Suppressor macrophage treated with lipopolysaccharide for 4 hours (primary cell): ENCODE measurements at regions not wholly inside any gene's neighbourhood (a gene's known extent, or its start where the extent isn't known, plus 50 kb on each side); places are given as distances from the start of the nearest gene placed in this dataset.

Experiments used
- DNase-seq: peaks from one replicate; pipeline ENCODE4 v3.0.0-alpha.2; 2020

DNA sequence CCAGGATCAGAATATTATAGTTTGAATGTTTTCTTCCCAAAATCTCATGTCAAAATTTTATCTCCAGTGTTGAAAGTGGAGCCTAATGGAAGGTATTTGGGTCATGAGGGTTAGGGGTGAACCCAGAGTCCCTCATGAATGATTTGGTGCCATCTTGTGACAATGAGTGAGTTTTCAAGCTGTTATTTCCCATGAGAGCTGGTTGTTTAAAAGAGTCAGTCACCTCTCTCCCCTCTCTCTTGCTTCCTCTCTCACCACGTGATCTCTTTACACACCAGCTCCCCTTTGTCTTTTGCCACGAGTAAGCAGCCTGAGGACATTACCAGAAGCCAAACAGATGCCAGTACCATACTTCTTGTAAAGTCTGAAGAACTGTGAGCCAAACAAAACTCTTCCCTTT, 561.6 kb downstream of the RERGL start:
- no peak for DNase-seq

DNA sequence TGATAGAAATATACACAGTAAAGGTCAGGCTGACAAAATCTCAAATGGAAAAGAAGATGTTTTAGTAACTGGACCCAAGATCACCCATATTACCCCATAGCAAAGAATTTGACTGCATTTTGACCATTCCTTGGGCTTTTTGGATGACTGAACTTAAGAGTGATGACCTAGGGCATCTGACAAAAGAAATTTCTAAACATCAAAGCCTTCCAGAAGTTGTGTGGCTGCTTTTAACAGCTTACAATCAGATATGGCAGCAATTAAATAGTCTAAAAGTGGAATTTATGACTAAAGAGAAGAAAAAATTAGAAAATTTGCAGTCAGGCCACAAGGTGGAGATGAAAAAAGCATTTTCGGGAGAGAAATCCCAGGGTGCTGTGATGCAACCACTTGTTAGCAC, 563.0 kb downstream of the RERGL start:
- no peak for DNase-seq

DNA sequence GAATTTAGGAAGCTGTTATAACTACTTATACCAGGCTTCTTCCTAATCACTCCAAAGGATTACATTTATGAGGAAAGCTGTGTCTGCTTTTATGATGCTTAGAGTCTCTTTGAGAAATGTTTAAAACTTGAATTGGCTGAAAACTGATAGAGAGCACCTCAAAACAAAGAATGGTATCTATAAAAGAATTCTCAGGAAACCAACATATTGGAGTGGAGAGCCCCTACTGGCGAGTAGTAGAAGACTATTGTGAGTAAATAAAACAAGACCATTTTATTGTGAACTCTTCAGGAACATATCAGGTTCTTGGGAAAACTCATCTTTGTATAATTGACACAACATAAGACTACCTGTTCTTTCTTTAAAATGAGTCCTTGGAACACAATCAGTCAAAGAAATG, 578.6 kb downstream of the RERGL start:
- no peak for DNase-seq

DNA sequence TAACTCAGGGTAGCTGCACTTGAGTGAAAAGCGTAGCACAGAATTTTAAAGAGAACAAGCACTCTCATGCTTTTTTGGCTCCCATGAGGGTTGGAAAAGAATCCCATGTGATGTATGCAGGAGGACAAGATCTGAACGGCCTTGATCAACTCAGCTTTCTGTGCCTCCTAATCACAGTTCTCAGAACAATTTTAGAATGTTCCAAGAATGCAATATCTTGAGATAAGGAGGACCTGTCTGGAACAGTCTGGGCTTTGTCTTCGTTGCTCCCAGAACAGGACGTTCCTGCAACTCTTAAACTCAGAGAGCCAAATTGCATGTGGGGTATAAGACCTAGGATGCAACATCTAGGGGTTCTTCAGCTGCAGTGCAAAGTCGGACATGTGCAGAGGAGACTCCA, 582.7 kb downstream of the RERGL start:
- DNase-seq: no peak

DNA sequence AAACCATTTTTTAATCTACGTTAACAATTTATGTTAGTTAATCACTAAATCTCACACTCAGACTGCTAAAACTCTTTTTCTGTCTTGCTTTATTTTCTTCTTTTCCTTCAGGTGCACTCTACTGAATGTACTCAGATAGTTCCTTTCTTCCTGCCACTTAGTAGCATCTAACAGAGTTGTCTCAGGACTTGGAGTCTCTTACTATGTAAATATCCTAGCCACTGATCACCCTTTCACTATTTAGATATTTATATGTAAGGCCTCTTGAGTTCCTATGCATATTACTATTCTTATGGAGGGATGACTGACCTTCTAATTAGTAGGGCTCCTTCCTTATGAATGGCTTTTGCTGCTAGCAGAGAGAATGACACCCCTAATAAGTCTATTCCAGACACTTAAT, 586.3 kb downstream of the RERGL start:
- DNase-seq: no peak

DNA sequence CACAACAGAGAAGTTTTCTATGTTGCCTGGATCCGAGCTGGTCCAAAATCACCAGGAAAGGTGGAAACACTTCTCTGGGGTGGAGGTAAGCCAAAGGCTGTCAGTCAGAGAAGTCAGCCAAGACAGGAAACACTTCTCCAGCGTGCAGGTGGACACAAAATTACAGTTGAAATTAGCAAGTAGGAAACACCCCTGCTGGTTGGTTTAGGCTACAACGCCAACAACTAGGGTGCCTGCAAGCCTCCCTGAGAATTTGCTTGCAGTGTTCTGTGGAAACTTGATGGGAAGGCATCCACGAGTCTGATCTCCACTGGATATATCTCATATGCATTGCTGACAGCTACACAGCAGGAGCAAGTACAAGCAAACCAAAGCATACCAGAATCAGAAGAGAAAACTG, 600.5 kb downstream of the RERGL start:
- DNase-seq: no peak

DNA sequence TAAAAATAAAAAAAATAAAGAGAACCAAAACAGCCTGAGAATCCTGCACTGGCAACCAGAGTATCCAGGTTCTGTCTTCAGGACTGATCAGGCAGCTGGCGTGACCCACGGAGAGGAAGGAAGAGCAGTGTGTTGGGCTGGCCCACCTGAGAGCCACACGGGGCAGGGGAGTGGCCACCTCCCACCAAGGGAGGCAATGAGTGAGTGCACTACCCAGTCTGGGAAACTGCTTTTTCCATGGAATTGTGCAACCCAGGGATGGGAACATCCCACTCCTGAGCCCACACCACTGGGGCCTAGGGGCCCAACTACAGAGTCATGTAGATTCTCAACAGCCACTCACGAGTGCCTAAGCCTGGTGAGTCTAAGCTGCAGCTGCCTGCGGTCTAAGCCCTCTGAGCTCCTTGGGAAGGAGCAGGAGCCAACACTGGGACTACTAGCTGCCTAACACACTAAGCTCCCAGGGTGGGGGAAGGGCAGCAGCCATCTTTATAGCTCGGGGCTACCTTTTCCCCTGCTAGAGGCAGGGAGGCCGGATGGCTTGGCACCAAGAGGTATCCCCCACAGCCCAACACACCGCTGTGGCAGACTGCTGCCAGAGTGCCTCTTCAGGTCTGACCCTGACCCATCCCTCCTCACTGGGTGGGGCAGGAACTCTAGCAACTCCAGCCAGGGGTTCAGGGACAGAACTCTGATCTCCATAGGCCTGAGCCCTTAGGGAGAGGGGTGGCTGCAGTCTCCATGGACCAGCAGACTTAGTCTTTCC, 610.9 kb downstream of the RERGL start:
- DNase-seq: no peak

DNA sequence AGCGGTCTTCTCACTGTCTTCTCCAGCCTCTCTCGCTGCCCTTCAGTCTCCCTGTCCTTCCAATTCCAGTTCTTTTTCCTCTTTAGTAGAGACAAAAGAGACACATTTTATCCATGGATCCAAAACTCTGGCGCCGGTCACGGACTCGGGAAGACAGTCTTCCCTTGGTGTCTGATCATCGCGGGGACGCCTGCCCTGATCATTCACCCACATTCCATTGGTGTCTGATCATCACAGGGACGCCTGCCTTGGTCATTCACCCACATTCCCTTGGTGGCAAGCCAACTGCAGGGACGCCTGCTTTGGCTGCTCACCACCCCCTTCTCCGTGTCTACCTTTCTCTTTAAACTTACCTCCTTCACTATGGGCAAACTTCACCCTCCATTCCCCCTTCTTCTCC, 619.5 kb downstream of the RERGL start:
- no peak for DNase-seq

DNA sequence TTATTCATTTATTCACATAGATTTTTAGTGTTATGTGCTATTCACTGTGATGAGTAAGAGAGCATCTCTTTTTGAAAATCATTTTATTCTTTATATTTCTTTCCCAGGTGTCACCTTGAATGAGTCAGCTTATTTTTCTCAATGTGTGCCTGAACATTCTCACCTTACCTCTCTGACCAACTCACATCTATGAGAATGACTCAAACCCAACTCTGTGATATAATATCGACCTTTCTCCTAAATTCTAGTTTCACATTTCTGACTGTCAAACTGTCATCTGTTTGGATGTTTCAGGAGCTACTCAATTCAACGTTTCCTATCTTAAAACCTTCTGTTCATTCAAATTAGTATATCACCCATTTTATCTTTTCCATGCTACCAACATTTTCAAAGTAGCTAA, 630.8 kb downstream of the RERGL start:
- no peak for DNase-seq

DNA sequence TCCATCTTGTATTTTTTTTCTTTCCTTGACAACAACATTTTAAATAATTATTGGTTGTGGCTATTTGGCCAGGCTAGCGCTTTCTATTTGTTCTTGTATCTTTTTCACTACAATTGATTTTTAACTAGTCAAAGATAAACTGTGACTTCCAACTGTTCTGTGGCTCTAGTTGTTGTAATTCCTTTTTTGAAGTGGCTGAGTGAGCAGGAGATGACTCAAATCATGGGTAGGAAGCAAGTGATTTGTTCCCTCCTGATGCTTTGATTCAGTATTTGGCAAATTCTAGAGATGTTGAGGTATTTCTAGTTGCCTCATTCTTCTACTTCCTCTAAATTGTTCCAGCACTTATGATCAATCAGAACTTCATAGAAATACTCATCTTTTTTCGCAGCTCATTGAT, 633.5 kb downstream of the RERGL start:
- no peak for DNase-seq

DNA sequence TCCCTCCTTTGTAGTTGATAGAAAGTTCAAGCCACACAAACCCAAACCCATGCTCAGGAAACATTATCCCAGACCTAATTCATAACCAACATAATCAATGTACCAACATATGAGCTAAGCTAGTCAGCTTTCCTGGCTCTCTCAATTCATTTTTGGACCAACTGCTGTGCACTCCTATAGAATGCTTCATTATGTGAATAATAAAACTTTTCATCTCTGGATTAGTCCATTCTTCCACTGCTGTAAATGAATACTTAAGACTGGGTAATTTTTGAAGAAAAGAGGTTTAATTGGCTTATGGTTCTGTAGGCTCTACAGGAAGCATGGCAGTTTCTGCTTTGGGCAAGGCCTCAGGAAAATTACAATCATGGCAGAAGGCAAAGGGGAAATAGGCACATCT, 651.9 kb downstream of the RERGL start:
- DNase-seq: no peak

DNA sequence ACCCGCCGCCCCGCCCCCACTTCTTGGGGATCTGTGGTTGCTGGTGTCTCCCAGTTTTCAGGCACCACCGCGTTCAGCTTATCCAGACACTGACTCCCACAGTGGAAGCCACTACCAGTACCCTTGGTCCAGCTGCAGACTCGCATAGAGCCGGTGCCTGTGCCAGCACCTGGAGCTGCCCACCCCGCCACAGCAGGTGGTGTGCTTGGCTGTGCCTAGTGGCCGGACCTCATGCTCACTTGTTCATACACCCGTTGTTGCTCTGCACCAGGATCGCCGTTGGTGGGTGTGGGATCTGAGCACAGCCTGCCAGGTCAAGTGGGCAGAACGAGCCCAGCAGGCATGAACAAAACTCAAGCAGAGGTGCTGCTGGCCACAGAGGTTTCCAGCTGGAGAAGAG, 673.2 kb downstream of the RERGL start:
- DNase-seq: no peak

DNA sequence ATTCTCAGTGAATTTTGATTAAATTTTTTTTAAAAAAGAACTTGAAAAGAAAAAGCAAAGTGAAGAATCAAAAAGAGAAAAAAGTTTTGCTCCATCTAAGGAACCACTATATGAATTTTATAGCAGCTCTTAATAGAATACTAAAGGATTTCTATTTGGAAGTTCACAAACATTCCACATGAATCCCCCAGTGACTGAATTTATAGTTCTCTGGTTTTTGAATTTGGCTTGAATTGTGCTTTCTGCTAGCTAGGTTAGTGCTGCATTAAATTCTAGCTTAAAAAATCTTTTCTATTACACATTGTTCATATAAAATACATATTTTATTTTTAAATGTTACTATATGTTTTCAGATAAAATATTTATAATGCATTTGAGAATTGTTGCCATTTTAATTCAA, 675.4 kb downstream of the RERGL start:
- DNase-seq: no peak

DNA sequence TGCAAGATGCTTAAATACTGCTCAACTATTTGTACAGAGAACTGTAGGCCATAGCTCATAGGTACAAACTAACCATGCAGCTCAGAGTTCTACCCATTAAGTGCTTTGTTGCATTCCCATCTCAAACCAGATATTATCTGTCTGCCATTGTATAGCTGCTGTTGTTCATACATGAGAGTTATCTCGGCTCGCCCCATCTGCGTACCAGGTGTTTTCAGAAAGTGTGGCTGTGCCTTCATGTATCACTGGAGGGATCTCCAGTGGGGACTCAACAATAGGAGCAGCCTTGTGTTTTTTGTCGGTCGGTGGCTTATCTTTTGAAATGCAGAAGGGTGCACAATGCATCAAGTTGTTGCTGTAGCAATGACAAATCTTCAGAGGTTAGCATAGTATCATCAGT, 678.3 kb downstream of the RERGL start:
- DNase-seq: no peak

DNA sequence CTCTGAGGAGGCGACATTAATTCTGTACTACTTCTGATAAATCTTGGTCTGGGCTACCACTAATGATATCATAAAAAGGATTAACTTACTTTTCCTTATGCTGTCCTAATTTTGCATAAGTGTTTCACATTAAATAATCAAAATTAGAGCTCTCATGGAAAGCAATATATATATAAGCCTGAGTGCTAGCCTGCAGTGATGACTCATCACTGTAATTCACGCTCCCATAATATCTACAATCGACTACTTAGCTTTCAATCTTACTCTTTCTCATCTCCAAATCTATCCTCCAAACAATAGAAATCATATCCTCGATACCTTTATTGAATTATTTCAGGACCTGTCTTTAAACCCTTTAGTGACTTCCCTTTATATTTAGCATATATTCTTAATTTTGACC, 701.3 kb downstream of the RERGL start:
- DNase-seq: no peak

DNA sequence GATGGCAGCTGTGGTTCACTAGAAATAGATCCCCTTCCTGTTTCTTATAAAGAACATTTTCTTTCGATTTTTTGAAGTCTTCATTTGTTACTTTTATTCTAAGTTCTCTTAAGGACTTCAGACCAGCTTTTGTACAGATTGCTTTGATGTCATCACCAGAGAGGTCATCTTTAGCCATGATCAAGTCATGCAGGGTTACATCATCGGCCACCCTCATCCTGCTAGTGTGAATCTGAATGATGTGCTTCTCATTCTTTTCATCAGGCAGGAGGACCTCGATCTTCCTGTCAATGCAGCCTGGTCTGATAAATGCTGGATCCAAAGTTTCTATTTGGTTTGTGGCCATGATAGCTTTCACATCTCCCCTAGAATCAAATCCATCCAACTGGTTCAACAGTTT, 706.7 kb downstream of the RERGL start:
- no peak for DNase-seq

DNA sequence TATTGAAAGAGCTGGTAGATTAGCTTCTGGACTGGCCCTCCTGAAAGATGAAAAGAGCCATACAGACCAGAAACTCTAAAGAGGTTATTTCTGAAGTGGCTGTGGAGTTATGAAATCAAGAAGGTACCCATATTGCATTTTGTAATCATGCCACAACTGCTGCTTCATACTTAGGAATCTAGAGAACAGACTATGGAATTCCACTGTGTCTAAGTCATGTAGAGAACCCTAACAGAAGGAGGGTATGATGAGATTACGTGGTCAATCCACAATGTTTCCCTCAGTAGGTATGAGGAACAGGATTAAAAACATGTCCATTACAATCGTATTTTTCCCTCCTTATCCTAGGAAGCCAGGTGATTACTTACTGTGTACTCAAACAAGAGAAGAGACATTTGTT, 708.8 kb downstream of the RERGL start:
- DNase-seq: no peak

DNA sequence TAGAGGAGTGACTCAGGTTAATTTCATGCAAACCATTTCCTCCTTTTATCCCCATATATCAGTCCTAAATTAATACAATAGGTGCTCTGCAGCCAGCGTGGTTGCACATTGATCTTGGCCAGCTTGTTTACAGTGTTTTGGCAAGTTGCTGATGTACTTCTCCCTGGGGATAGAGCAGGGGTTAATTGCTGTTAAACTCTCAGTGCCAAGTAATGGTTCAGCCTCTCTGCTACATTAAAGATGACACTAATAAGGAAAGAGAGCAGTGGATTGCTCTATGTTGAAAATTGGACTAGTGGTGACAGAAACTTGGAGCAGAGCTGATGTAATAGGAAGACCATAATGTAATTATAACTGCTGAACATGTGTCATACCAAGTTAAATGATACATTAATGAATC, 717.5 kb downstream of the RERGL start:
- no peak for DNase-seq

DNA sequence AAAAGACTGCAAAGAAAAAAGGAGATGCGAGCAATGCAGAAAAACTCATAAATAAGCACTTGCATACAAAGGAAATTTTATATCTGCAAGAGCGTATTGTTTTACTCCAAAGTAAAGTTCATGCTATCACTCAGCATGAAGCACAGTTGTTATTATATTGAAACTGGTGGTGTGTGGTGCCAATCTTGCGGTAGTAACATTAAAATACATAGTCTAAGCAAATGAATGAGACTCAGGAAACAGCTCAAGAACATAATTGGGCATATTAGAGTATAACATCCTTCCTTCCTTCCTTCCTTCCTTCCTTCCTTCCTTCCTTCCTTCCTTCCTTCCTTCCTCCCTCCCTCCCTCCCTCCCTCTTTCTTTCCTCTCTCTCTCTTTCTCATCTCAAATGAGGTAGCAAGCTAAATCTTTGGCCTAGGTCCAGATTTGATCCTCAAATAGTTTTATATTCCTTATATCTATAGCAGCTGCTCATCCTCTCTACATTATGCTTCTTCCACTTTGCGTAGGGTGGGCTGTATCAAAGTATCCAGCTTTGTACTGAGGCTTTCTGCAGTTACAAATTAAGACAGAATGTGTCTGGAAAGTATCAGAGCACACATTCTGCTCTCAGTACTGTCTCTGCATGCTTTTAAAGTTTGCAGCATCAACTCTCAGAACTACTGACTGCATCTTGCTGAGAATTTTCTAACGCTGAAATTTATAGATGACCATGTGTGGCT, 718.3 kb downstream of the RERGL start:
- no peak for DNase-seq

DNA sequence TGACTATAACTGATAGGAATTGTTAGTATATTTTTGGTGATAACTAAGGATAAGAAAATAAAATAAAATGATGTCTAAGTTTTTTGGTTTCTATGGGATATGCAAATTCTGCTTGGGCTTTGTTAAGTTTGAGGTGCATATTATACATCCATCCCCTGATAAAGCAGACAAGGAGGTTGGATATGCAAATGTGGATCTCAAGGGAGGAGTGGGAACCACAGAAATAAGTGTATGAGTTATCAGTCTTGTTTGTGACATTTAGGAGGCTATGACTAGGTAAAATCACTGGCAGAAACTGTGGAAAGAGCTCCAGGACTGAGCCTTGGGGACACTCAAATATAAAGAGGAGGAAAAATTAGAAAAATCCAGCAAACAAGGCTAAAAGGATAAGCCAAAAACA, 719.4 kb downstream of the RERGL start:
- no peak for DNase-seq

DNA sequence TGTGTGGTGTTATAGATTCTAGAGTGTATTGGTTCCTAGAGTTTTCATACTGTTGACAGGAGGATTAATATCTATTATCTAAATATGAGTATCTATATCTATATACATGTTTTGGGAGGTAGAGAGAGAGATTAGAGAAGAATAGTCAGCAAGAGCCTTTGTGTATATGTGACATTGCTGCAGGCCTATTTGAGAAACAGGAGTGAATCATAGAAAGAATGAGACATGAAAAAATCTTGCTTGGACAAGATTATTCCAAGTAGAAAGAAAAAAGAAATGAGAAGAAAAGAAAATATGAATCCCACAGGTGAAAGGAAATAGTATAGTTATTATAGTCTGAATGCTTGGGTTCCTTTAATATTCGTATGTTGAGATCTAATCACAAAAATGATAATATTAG, 720.4 kb downstream of the RERGL start:
- no peak for DNase-seq

DNA sequence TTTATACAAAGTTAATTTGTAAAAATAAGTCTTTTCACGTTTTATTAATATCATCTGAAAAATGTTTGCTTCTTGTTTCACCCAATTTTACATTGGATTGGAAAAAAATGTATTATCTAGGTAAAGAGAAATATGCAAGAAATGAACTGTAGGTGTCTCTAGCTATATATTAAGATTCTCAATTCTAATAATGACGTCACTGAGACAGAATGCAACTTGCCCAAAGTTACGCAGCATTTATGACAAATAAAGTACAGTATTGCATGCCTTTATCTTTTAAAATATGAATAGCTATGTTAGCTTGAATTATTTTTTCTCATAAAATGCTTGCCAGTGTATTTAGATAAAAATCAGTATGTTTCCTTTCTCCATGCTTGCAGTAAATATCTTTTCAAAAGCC, 728.8 kb downstream of the RERGL start:
- no peak for DNase-seq

DNA sequence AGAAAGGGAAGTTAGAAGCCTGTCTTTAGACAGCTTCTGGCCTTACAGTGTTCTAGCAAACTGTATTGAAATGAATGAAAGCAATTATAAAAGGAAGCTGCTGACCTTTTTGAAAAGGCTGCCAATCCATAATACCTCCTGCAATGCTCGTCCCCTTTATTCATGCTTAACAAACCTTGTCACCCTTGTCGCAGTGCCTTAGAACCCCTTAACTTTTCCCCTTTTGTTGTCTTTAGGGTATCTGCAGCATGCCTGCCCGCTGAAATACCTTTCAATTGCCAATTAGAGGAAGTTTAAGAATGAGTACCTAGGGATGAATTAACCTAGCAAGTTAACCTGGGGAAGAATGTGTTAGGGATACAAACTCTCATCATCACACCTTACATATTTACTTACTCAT, 731.2 kb downstream of the RERGL start:
- DNase-seq: no peak

DNA sequence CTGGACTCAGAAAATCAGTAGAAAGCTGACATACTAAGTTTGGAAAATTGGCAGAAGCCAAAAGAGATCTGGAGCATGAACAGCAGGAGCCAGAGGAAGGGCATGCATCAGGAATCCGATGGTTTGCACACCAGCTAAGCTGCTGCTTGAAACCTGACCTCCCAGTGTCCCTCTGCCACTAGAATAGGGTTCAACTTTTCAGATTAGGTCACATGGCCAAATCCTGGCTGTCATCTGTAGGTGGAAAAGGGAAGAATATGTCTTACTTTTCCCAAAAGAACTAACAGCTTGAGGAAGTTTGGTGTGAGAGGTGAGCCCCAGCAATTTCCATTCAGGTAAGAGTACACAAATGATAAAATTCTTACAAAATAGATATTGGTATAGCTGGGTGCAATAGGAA, 732.6 kb downstream of the RERGL start:
- no peak for DNase-seq

DNA sequence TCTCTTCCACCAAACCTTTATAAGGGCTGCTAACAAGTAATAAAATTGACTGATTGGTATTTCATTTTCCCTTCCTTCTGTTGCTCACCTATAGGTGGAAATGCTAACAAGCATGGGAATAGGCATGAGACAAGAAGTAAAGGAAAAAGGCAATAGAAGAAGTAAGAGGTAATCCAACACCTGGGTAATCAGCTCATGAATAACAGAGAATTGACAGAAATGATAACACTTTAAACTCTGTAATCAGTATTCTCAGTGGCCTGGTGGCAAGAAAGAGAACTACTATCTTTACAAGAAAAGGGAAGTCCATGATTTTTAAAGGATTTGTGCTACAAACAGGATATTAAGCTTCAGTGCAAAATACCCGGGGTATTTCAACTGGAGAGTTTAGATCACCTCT, 737.8 kb downstream of the RERGL start:
- no peak for DNase-seq
